Osteocyte (in vitro differentiated cells): ENCODE measurements at regions not wholly inside any gene's neighbourhood (a gene's known extent, or its start where the extent isn't known, plus 50 kb on each side); places are given as distances from the start of the nearest gene placed in this dataset.

Experiments
- DNase-seq: peaks from one replicate; pipeline ENCODE4 v3.0.0; 2021; ENCODE audit warnings: mixed read lengths; ENCODE audit not compliant: unreplicated experiment; ENCODE audit errors: extremely low spot score
- H3K27ac Mint-ChIP-seq: one replicate; pipeline ENCODE4 v1.8.0; 2021; ENCODE audit warnings: mild to moderate bottlenecking, mixed read lengths; ENCODE audit not compliant: unreplicated experiment
- H3K27me3 Mint-ChIP-seq: one replicate; pipeline ENCODE4 v1.8.0; 2021; ENCODE audit warnings: mixed read lengths; ENCODE audit not compliant: unreplicated experiment
- H3K36me3 Mint-ChIP-seq: one replicate; pipeline ENCODE4 v1.8.0; 2021; ENCODE audit warnings: mixed read lengths; ENCODE audit not compliant: unreplicated experiment
- H3K4me1 Mint-ChIP-seq: one replicate; pipeline ENCODE4 v1.8.0; 2021; ENCODE audit warnings: mixed read lengths; ENCODE audit not compliant: unreplicated experiment
- H3K4me3 Mint-ChIP-seq: one replicate; pipeline ENCODE4 v1.8.0; 2021; ENCODE audit warnings: mild to moderate bottlenecking, moderate library complexity, mixed read lengths; ENCODE audit not compliant: unreplicated experiment
- H3K9me3 Mint-ChIP-seq: one replicate; pipeline ENCODE4 v1.8.0; 2021; ENCODE audit warnings: mixed read lengths; ENCODE audit not compliant: unreplicated experiment
- CTCF ChIP-seq: fragments of 200-600 bp; sonication (generic); IDR thresholded peaks from 2 replicates; pipeline ENCODE4 v1.5.0; 2021; ENCODE audit warnings: antibody characterized with exemption, mild to moderate bottlenecking, moderate library complexity

- Mint-ChIP-seq H3K27me3 (no peaks in the 10 kb centered on the region), H3K36me3 (peaks cover 6% of the 10 kb centered on the region), H3K4me1 (no peaks in the 10 kb centered on the region), H3K27ac (no peak overlapping the region), H3K9me3 (no peaks in the 10 kb centered on the region), H3K4me3 (no peak overlapping the region)
- no peak for DNase-seq
- TF ChIP-seq CTCF, result no peak
Observed at GRCh38 chr5:124621279-124621678, 125.2 kb downstream of the ZNF608 start.

- no peaks in the 10 kb centered on the region for H3K4me1 Mint-ChIP-seq
- H3K27me3 Mint-ChIP-seq, result no peaks in the 10 kb centered on the region
- peaks cover 6% of the 10 kb centered on the region for H3K36me3 Mint-ChIP-seq
- H3K4me3 Mint-ChIP-seq, result no peak overlapping the region
- TF ChIP-seq CTCF, result no peak
- H3K27ac Mint-ChIP-seq, result no peak overlapping the region
- DNase-seq, result no peak
- H3K9me3 Mint-ChIP-seq, result no peaks in the 10 kb centered on the region
Observed at GRCh38 chr5:124620743-124621142, 125.7 kb downstream of the ZNF608 start.

GRCh38 chr5:124619121-124619520 lies 127.3 kb downstream of the ZNF608 start:
- Mint-ChIP-seq H3K4me1 (peaks cover 7% of the 10 kb centered on the region), H3K9me3 (no peaks in the 10 kb centered on the region), H3K27ac (no peak overlapping the region), H3K27me3 (no peaks in the 10 kb centered on the region), H3K36me3 (peaks cover 6% of the 10 kb centered on the region), H3K4me3 (no peak overlapping the region)
- no peak for DNase-seq
- TF ChIP-seq CTCF, result no peak

GRCh38 chr5:124617787-124618186 lies 128.7 kb downstream of the ZNF608 start:
- no peaks in the 10 kb centered on the region for H3K27me3 Mint-ChIP-seq
- H3K9me3 Mint-ChIP-seq, result no peaks in the 10 kb centered on the region
- no peak for TF ChIP-seq CTCF
- no peak for DNase-seq
- no peak overlapping the region for H3K27ac Mint-ChIP-seq
- no peak overlapping the region for H3K4me3 Mint-ChIP-seq
- peaks cover 9% of the 10 kb centered on the region for H3K4me1 Mint-ChIP-seq
- H3K36me3 Mint-ChIP-seq, result peaks cover 6% of the 10 kb centered on the region

- DNase-seq, result no peak
- Mint-ChIP-seq H3K27me3 (no peaks in the 10 kb centered on the region), H3K9me3 (no peaks in the 10 kb centered on the region), H3K36me3 (peaks cover 6% of the 10 kb centered on the region), H3K4me1 (peaks cover 9% of the 10 kb centered on the region), H3K27ac (no peak overlapping the region), H3K4me3 (no peak overlapping the region)
- no peak for TF ChIP-seq CTCF
Observed at GRCh38 chr5:124614836-124615385, 131.5 kb downstream of the ZNF608 start.
